Keratinocyte (primary cell): ENCODE measurements at regions not wholly inside any gene's neighbourhood (a gene's known extent, or its start where the extent isn't known, plus 50 kb on each side); places are given as distances from the start of the nearest gene placed in this dataset.

Source experiments
- DNase-seq: peaks from one replicate; pipeline ENCODE4 v3.0.0-alpha.2; 2011; ENCODE audit warnings: low read depth, missing footprints, low spot score
- FAIRE-seq: peaks from 2 replicates; lab custom pipeline; 2011; peaks lifted over from hg19 to GRCh38; lab: Jason Lieb, UNC
- H2AFZ ChIP-seq: 2 replicates; pipeline ENCODE4 v1.6.0; 2012; ENCODE audit warnings: low read length, control low read depth, inconsistent platforms; ENCODE audit not compliant: control insufficient read depth
- H3K27ac ChIP-seq: 2 replicates; pipeline ENCODE4 v1.5.1; 2011; ENCODE audit warnings: low read length; ENCODE audit not compliant: control insufficient read depth, insufficient read depth
- H3K27me3 ChIP-seq: 3 replicates; pipeline ENCODE4 v1.6.0; 2011; ENCODE audit warnings: low read length; ENCODE audit not compliant: control insufficient read depth, insufficient read depth; ENCODE audit errors: extremely low read depth
- H3K36me3 ChIP-seq, 2 experiments: 2 replicates in 1 of 2; 3 replicates in 1 of 2; pipeline ENCODE4 v1.5.1; 2011; ENCODE audit warnings: low read length in 2 of 2, mild to moderate bottlenecking in 1 of 2; ENCODE audit not compliant: control insufficient read depth in 2 of 2, insufficient read depth in 2 of 2; ENCODE audit errors: extremely low read depth in 1 of 2
- H3K4me1 ChIP-seq: 3 replicates; pipeline ENCODE4 v1.5.1; 2011; ENCODE audit warnings: low read length; ENCODE audit not compliant: control insufficient read depth, insufficient read depth; ENCODE audit errors: extremely low read depth
- H3K4me2 ChIP-seq: 3 replicates; pipeline ENCODE4 v1.6.0; 2011; ENCODE audit warnings: low read depth, low read length; ENCODE audit not compliant: control insufficient read depth, insufficient read depth; ENCODE audit errors: extremely low read depth
- H3K4me3 ChIP-seq, 3 experiments: fragments of 200-600 bp in 1 of 3; sonication (generic) in 1 of 3; 2 replicates in 2 of 3; 3 replicates in 1 of 3; pipeline ENCODE4 v1.5.1; 2011 to 2016; ENCODE audit warnings: low read length in 3 of 3, mild to moderate bottlenecking in 3 of 3, control low read depth in 2 of 3, inconsistent platforms in 1 of 3, low read depth in 1 of 3, mixed read lengths in 1 of 3, mixed run types in 1 of 3, moderate library complexity in 1 of 3; ENCODE audit not compliant: control insufficient read depth in 2 of 3, insufficient read depth in 2 of 3; ENCODE audit errors: extremely low read depth in 1 of 3
- H3K79me2 ChIP-seq: 2 replicates; pipeline ENCODE4 v1.6.0; 2012; ENCODE audit warnings: low read length; ENCODE audit not compliant: control insufficient read depth, insufficient read depth
- H3K9ac ChIP-seq: 3 replicates; pipeline ENCODE4 v1.6.0; 2011; ENCODE audit warnings: low read length; ENCODE audit not compliant: control insufficient read depth, insufficient read depth; ENCODE audit errors: extremely low read depth
- H3K9me1 ChIP-seq: 3 replicates; pipeline ENCODE4 v1.6.0; 2011; ENCODE audit warnings: low read length; ENCODE audit not compliant: control insufficient read depth, insufficient read depth; ENCODE audit errors: extremely low read depth
- H3K9me3 ChIP-seq: 2 replicates; pipeline ENCODE4 v1.5.1; 2012; ENCODE audit warnings: low read depth, low read length; ENCODE audit not compliant: control insufficient read depth
- H4K20me1 ChIP-seq: 3 replicates; pipeline ENCODE4 v1.6.0; 2011; ENCODE audit warnings: low read length; ENCODE audit not compliant: control insufficient read depth, insufficient read depth; ENCODE audit errors: extremely low read depth
- EZH2 ChIP-seq: IDR thresholded peaks from one replicate; pipeline ENCODE4 v1.6.1; 2012; ENCODE audit warnings: inconsistent platforms, mild to moderate bottlenecking, low read length, moderate library complexity
- dilution Hi-C: fragments of 300-500 bp; cut with MboI; formaldehyde crosslinking; loops from one replicate; pipeline ENCODE4 v1.7.0; 2020; ENCODE audit warnings: low sequenced_read_pairs; ENCODE audit not compliant: extremely low pct_ligation_motif_present
- TF ChIP-seq, protein P1 (sequence below), 3 experiments: IDR thresholded peaks in 1 of 3; conservative IDR thresholded peaks in 1 of 3; optimal IDR thresholded peaks in 1 of 3; 2 replicates in 2 of 3; 3 replicates in 1 of 3; pipeline versions ENCODE3 to v1.5.1; 2011; ENCODE audit warnings: low read length in 3 of 3, mild to moderate bottlenecking in 3 of 3, moderate library complexity in 2 of 3, control low read depth in 1 of 3, inconsistent platforms in 1 of 3; ENCODE audit not compliant: insufficient read depth in 2 of 3; ENCODE audit errors: extremely low read depth in 1 of 3

DNA sequence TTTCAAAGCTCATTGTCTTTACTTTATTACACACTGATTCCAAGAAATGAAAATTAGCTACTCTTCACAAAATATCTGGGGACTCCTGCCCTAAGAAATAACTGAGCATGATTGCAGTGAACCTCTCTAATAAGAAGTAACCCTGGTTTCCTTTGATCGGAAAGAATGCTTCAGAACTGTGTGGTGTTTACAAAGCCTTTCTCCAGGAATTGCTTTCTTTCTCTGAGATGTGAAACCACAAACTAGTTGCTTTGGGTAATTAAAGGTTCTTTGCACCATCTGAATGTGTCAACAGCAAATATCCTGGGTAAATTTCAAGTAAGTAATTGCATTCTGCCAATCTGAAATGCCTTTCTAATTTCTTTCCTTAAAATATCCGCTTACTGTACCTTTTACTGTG, 292.9 kb upstream of the SLIT2 start:
- TF ChIP-seq EZH2 = no peak
- TF ChIP-seq, protein P1, sequence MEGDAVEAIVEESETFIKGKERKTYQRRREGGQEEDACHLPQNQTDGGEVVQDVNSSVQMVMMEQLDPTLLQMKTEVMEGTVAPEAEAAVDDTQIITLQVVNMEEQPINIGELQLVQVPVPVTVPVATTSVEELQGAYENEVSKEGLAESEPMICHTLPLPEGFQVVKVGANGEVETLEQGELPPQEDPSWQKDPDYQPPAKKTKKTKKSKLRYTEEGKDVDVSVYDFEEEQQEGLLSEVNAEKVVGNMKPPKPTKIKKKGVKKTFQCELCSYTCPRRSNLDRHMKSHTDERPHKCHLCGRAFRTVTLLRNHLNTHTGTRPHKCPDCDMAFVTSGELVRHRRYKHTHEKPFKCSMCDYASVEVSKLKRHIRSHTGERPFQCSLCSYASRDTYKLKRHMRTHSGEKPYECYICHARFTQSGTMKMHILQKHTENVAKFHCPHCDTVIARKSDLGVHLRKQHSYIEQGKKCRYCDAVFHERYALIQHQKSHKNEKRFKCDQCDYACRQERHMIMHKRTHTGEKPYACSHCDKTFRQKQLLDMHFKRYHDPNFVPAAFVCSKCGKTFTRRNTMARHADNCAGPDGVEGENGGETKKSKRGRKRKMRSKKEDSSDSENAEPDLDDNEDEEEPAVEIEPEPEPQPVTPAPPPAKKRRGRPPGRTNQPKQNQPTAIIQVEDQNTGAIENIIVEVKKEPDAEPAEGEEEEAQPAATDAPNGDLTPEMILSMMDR (optimal IDR thresholded peaks at IDR 0.05 in 1 of 3, IDR thresholded peaks at IDR 0.05 in 1 of 3, conservative IDR thresholded peaks at IDR 0.05 in 1 of 3; ENCODE audit: extremely low read depth in 1 of 3, insufficient read depth in 2 of 3, low read length in 3 of 3) = no peak
- no peak overlapping the region for H3K9ac ChIP-seq
- H3K36me3 ChIP-seq = no peaks in the 10 kb centered on the region
- DNase-seq (no peak), FAIRE-seq (no peak)
- no peaks in the 10 kb centered on the region for H3K4me1 ChIP-seq
- H3K27me3 ChIP-seq = no peaks in the 10 kb centered on the region
- no peak overlapping the region for H3K4me2 ChIP-seq
- H3K27ac ChIP-seq = no peak overlapping the region
- H3K9me1 ChIP-seq = no peaks in the 10 kb centered on the region
- no peaks in the 10 kb centered on the region for H3K9me3 ChIP-seq
- H3K79me2 ChIP-seq = no peaks in the 10 kb centered on the region
- no peak overlapping the region for H2AFZ ChIP-seq
- no peak overlapping the region for H3K4me3 ChIP-seq
- H4K20me1 ChIP-seq = no peaks in the 10 kb centered on the region
- dilution Hi-C loops = no loop called here

DNA sequence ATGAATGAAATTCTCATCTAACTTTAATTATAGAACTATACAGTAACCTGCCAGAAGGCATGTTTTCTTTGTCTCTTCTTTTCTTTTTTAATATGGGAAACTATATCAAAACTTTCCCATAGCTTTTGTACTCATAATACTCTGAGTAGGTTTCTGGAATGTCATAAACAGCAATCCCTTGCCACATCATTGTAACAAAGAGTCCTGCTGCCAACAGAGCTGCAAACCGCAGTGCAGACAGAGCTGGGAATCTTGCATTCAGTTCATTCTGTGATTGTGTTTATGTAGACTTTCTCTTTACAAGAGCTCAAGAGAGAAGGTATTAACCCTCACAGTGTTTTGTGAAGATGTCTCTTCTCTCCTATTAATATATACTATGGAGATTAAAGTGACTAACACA, 304.4 kb upstream of the SLIT2 start:
- DNase-seq (no peak), FAIRE-seq (no peak)
- H3K9me1 ChIP-seq = no peaks in the 10 kb centered on the region
- dilution Hi-C loops = no loop called here
- no peaks in the 10 kb centered on the region for H3K9me3 ChIP-seq
- peaks cover 4% of the 10 kb centered on the region for H3K27me3 ChIP-seq
- H3K9ac ChIP-seq = no peak overlapping the region
- H3K4me3 ChIP-seq = no peak overlapping the region
- no peaks in the 10 kb centered on the region for H3K36me3 ChIP-seq
- no peak overlapping the region for H2AFZ ChIP-seq
- H3K27ac ChIP-seq = no peak overlapping the region
- H3K4me1 ChIP-seq = peaks cover 15% of the 10 kb centered on the region
- TF ChIP-seq, protein P1 (optimal IDR thresholded peaks at IDR 0.05 in 1 of 3, IDR thresholded peaks at IDR 0.05 in 1 of 3, conservative IDR thresholded peaks at IDR 0.05 in 1 of 3; ENCODE audit: extremely low read depth in 1 of 3, insufficient read depth in 2 of 3, low read length in 3 of 3) = no peak
- H4K20me1 ChIP-seq = no peaks in the 10 kb centered on the region
- H3K4me2 ChIP-seq = no peak overlapping the region
- H3K79me2 ChIP-seq = no peaks in the 10 kb centered on the region
